GM12865 (cell line): ENCODE measurements at regions not wholly inside any gene's neighbourhood (a gene's known extent, or its start where the extent isn't known, plus 50 kb on each side); places are given as distances from the start of the nearest gene placed in this dataset.

ENCODE experiments used
- DNase-seq: peaks from one replicate; pipeline ENCODE4 v3.0.0; 2010; ENCODE audit warnings: low read depth
- H3K4me3 ChIP-seq: 2 replicates; pipeline ENCODE4 v1.5.1; 2011; ENCODE audit warnings: mild to moderate bottlenecking, low read depth, low read length, control low read depth
- CTCF ChIP-seq: IDR thresholded peaks from 2 replicates; pipeline ENCODE4 v1.5.1; 2011; ENCODE audit warnings: low read length, control low read depth, low read depth, inconsistent platforms; ENCODE audit not compliant: insufficient read depth; ENCODE audit errors: missing control alignments

DNA sequence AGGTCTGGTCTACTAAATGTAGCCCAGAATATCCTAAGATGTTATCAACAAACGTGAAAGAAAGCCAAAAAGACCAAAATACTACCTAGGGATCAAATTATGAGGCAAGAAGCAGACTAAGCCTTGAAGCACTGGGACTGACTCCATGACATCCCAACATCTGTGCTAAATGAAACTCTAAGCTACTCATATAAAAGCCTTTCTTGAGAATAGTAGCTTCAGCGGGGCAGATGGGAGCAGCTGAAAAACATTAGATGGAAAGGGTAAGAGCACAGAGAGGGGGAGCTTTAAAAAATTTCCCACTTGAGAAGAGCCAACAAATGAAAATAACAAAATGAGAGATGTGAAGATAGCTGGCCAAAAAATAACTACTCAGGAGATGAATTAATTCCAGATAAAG lies 81.7 kb downstream of the MAD2L1 start:
- no peak overlapping the region for H3K4me3 ChIP-seq
- no peak for DNase-seq
- no peak for TF ChIP-seq CTCF

- no peak for DNase-seq
- no peak overlapping the region for H3K4me3 ChIP-seq
- no peak for TF ChIP-seq CTCF
Observed at GRCh38 chr4:119982756-119983155, 83.9 kb downstream of the MAD2L1 start.

GRCh38 chr4:119980456-119980855 lies 86.2 kb downstream of the MAD2L1 start:
- H3K4me3 ChIP-seq = no peak overlapping the region
- TF ChIP-seq CTCF = no peak
- no peak for DNase-seq

- no peak for DNase-seq
Observed at GRCh38 chr4:119977076-119977940, 89.3 kb downstream of the MAD2L1 start.

DNA sequence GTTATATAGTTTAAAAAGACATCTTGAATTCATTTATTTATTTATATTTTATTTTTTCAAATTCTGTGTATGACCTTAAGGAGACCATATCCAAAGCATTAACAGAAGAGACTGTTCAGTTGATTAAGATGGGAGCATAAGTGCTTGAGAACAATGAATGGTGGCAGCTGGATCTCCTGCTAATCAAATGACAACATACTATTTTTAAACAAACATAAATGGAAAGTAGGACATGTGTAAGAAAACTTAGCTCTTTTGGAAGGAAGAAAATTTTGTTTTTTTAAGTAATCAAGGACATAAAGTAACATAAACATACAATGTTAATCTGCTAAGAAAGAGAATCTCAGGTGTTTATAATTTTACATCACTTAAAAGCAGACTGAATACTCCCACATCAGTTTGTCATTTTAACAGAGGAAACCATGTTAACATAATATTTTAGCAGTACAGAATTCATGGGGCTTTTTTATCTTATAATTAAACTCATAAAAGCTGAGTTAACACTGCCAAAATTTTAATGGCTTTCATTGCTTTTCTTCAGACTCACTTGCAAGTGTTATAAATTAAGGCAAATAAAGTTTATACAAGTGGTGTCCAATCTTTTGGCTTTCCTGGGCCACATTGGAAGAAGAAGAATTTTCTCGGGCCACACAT lies 95.1 kb downstream of the MAD2L1 start:
- H3K4me3 ChIP-seq = no peak overlapping the region
- no peak for DNase-seq
- no peak for TF ChIP-seq CTCF

More at GRCh38 chr4:119977076-119977940, 89.3 kb downstream of the MAD2L1 start:
- no peak overlapping the region for H3K4me3 ChIP-seq
- no peak for TF ChIP-seq CTCF

GRCh38 chr4:119962631-119963030 lies 104.0 kb downstream of the MAD2L1 start:
- H3K4me3 ChIP-seq = no peak overlapping the region
- DNase-seq = no peak
- TF ChIP-seq CTCF = no peak
